Karpas-422 (cell line): ENCODE measurements at regions not wholly inside any gene's neighbourhood (a gene's known extent, or its start where the extent isn't known, plus 50 kb on each side); places are given as distances from the start of the nearest gene placed in this dataset.

ENCODE experiments used
- DNase-seq: peaks from one replicate; pipeline ENCODE4 v3.0.0-alpha.2; 2015
- H2AFZ ChIP-seq: fragments of 200-600 bp; sonication (generic); 2 replicates; pipeline ENCODE4 v1.6.1; 2014; ENCODE audit warnings: antibody characterized with exemption, low read length, mixed read lengths
- H3K27ac ChIP-seq: fragments of 200-600 bp; sonication (generic); 2 replicates; pipeline ENCODE4 v1.5.1; 2014; ENCODE audit warnings: mild to moderate bottlenecking, low read length, moderate library complexity
- H3K27me3 ChIP-seq: fragments of 200-600 bp; sonication (generic); 2 replicates; pipeline ENCODE4 v1.6.1; 2014; ENCODE audit warnings: low read length, mixed read lengths
- H3K36me3 ChIP-seq: fragments of 200-600 bp; sonication (generic); 2 replicates; pipeline ENCODE4 v1.6.1; 2014; ENCODE audit warnings: low read length, mixed read lengths; ENCODE audit not compliant: insufficient read depth
- H3K4me1 ChIP-seq: fragments of 200-600 bp; sonication (generic); 2 replicates; pipeline ENCODE4 v1.6.1; 2014; ENCODE audit warnings: mild to moderate bottlenecking, low read length, mixed read lengths
- H3K4me2 ChIP-seq: fragments of 200-600 bp; sonication (generic); 2 replicates; pipeline ENCODE4 v1.6.1; 2014; ENCODE audit warnings: low read length, low read depth, mild to moderate bottlenecking; ENCODE audit not compliant: poor library complexity, severe bottlenecking
- H3K4me3 ChIP-seq: fragments of 200-600 bp; sonication (generic); 2 replicates; pipeline ENCODE4 v1.5.1; 2014; ENCODE audit warnings: mild to moderate bottlenecking, antibody characterized with exemption, low read length, mixed read lengths
- H3K79me2 ChIP-seq: fragments of 200-600 bp; sonication (generic); 2 replicates; pipeline ENCODE4 v1.6.1; 2014; ENCODE audit warnings: mild to moderate bottlenecking, low read length, mixed read lengths
- H3K9ac ChIP-seq: fragments of 200-600 bp; sonication (generic); 2 replicates; pipeline ENCODE4 v1.6.0; 2014; ENCODE audit warnings: low read length
- H3K9me2 ChIP-seq: fragments of 200-600 bp; sonication (generic), shearing (Covaris generic); replicated peaks from 2 replicates; pipeline ENCODE4 v1.6.0; 2014; ENCODE audit warnings: mild to moderate bottlenecking, low read length, moderate library complexity; ENCODE audit not compliant: insufficient read depth
- H3K9me3 ChIP-seq: fragments of 300-700, 200-600 bp; sonication (generic); 2 replicates; pipeline ENCODE4 v1.6.1; 2014; ENCODE audit warnings: low read length, mixed read lengths
- H4K20me1 ChIP-seq: fragments of 200-600 bp; sonication (generic); 2 replicates; pipeline ENCODE4 v1.6.1; 2014; ENCODE audit warnings: mild to moderate bottlenecking, antibody characterized with exemption, low read length, low read depth; ENCODE audit not compliant: insufficient read depth

- no peak for DNase-seq
- no peaks in the 10 kb centered on the region for H3K79me2 ChIP-seq
- H3K27me3 ChIP-seq, result no peaks in the 10 kb centered on the region
- H2AFZ ChIP-seq, result no peak overlapping the region
- no peak overlapping the region for H3K4me2 ChIP-seq
- H4K20me1 ChIP-seq, result no peaks in the 10 kb centered on the region
- H3K4me1 ChIP-seq, result no peaks in the 10 kb centered on the region
- H3K9me3 ChIP-seq, result no peaks in the 10 kb centered on the region
- no peak overlapping the region for H3K9ac ChIP-seq
- H3K36me3 ChIP-seq, result no peaks in the 10 kb centered on the region
- H3K4me3 ChIP-seq, result no peak overlapping the region
- no peak overlapping the region for H3K27ac ChIP-seq
- H3K9me2 ChIP-seq, result no peaks in the 10 kb centered on the region
Measured at GRCh38 chr10:91006752-91007346, 86.0 kb upstream of the ANKRD1 start.

- H3K79me2 ChIP-seq, result no peaks in the 10 kb centered on the region
- DNase-seq, result no peak
- H3K4me2 ChIP-seq, result no peak overlapping the region
- H3K9me2 ChIP-seq, result no peaks in the 10 kb centered on the region
- no peaks in the 10 kb centered on the region for H3K4me1 ChIP-seq
- H3K27me3 ChIP-seq, result no peaks in the 10 kb centered on the region
- no peak overlapping the region for H3K27ac ChIP-seq
- no peak overlapping the region for H3K9ac ChIP-seq
- H3K36me3 ChIP-seq, result no peaks in the 10 kb centered on the region
- no peaks in the 10 kb centered on the region for H3K9me3 ChIP-seq
- H2AFZ ChIP-seq, result no peak overlapping the region
- no peaks in the 10 kb centered on the region for H4K20me1 ChIP-seq
- no peak overlapping the region for H3K4me3 ChIP-seq
Measured at GRCh38 chr10:91007655-91008054, 86.8 kb upstream of the ANKRD1 start.

DNA sequence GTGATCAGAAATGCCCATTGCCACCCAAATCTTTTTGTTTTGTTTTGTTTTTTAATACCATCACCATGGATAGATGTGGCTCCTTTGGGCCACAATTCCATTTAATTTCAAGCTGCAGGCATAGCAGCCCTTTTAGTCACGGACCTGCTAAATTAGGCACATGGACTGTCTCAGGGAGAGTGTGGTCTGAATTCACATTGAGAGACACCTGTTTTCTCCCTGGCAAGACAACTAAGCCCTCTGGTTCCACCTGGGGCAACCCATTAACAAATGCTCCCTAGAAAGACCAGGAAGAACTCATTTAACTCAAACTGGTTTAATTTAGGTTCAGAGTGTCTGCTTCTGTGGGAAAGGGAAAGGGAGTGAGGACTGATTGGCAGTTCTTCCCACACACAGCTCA lies 88.2 kb upstream of the ANKRD1 start:
- no peaks in the 10 kb centered on the region for H3K27me3 ChIP-seq
- no peaks in the 10 kb centered on the region for H3K9me3 ChIP-seq
- no peaks in the 10 kb centered on the region for H4K20me1 ChIP-seq
- H3K27ac ChIP-seq, result no peak overlapping the region
- H3K4me2 ChIP-seq, result no peak overlapping the region
- no peak overlapping the region for H3K4me3 ChIP-seq
- no peaks in the 10 kb centered on the region for H3K36me3 ChIP-seq
- no peak for DNase-seq
- no peaks in the 10 kb centered on the region for H3K4me1 ChIP-seq
- H3K79me2 ChIP-seq, result no peaks in the 10 kb centered on the region
- H3K9me2 ChIP-seq, result no peaks in the 10 kb centered on the region
- H2AFZ ChIP-seq, result no peak overlapping the region
- no peak overlapping the region for H3K9ac ChIP-seq

DNA sequence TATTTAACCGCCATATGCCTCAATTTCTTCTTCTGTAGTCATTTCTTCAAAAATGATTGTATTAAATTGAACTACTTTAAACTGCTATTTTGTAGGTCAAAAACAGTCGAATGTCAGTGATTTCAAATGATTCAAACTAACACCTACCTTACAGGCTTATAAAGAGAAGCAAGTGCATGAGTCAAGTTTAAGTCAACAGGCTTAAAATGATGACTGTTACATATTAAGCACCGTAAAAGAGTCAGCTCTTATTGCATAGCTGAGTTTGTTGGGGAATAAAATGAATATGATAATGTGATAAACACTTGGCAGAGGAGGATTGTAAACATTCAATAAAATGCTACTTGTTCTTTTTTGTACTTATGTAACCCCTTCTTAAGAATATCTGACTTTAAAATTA lies 90.1 kb upstream of the ANKRD1 start:
- no peak overlapping the region for H3K4me2 ChIP-seq
- H3K9me2 ChIP-seq, result no peaks in the 10 kb centered on the region
- no peak overlapping the region for H2AFZ ChIP-seq
- H3K4me3 ChIP-seq, result no peak overlapping the region
- no peak overlapping the region for H3K9ac ChIP-seq
- H3K36me3 ChIP-seq, result no peaks in the 10 kb centered on the region
- no peak overlapping the region for H3K27ac ChIP-seq
- no peaks in the 10 kb centered on the region for H3K79me2 ChIP-seq
- no peaks in the 10 kb centered on the region for H3K9me3 ChIP-seq
- H3K4me1 ChIP-seq, result no peaks in the 10 kb centered on the region
- no peaks in the 10 kb centered on the region for H3K27me3 ChIP-seq
- no peak for DNase-seq
- no peaks in the 10 kb centered on the region for H4K20me1 ChIP-seq

- no peaks in the 10 kb centered on the region for H3K27me3 ChIP-seq
- no peak overlapping the region for H2AFZ ChIP-seq
- no peaks in the 10 kb centered on the region for H3K9me3 ChIP-seq
- no peaks in the 10 kb centered on the region for H3K4me1 ChIP-seq
- H3K79me2 ChIP-seq, result no peaks in the 10 kb centered on the region
- no peak for DNase-seq
- H3K36me3 ChIP-seq, result no peaks in the 10 kb centered on the region
- no peak overlapping the region for H3K4me3 ChIP-seq
- H3K9ac ChIP-seq, result no peak overlapping the region
- H4K20me1 ChIP-seq, result no peaks in the 10 kb centered on the region
- H3K4me2 ChIP-seq, result no peak overlapping the region
- H3K27ac ChIP-seq, result no peak overlapping the region
- H3K9me2 ChIP-seq, result no peaks in the 10 kb centered on the region
Measured at GRCh38 chr10:91012502-91012901, 91.6 kb upstream of the ANKRD1 start.

- Histone ChIP-seq H3K4me1 (no peaks in the 10 kb centered on the region), H3K4me3 (no peak overlapping the region), H3K4me2 (no peak overlapping the region), H2AFZ (no peak overlapping the region), H3K36me3 (no peaks in the 10 kb centered on the region), H3K9me2 (no peaks in the 10 kb centered on the region), H4K20me1 (no peaks in the 10 kb centered on the region), H3K27me3 (no peaks in the 10 kb centered on the region), H3K9me3 (no peaks in the 10 kb centered on the region), H3K9ac (no peak overlapping the region), H3K27ac (no peak overlapping the region), H3K79me2 (no peaks in the 10 kb centered on the region)
- DNase-seq, result no peak
Measured at GRCh38 chr10:91013985-91014384, 93.1 kb upstream of the ANKRD1 start.

DNA sequence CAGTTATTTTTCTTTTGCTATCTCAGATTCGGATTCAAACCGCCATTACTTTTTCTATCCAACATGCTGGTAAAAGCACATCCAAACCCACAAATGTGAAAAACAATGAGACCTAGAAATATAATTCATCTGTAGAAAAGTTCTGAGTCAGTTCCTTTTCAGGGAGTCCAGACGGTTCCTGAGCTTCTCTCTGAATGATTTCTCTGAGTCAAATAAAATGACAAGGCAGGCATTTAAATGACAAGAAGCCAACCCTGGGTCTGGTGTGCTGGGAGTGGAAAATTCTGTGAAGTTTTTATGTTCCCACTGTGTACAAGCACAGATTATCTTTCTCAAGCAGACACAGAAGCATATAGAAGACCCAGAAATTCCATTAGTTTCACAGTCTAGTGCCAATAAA lies 96.3 kb upstream of the ANKRD1 start:
- no peaks in the 10 kb centered on the region for H3K9me3 ChIP-seq
- no peaks in the 10 kb centered on the region for H3K27me3 ChIP-seq
- no peak overlapping the region for H3K9ac ChIP-seq
- no peak for DNase-seq
- no peaks in the 10 kb centered on the region for H3K4me1 ChIP-seq
- H3K36me3 ChIP-seq, result no peaks in the 10 kb centered on the region
- H4K20me1 ChIP-seq, result no peaks in the 10 kb centered on the region
- H2AFZ ChIP-seq, result no peak overlapping the region
- H3K79me2 ChIP-seq, result no peaks in the 10 kb centered on the region
- no peaks in the 10 kb centered on the region for H3K9me2 ChIP-seq
- no peak overlapping the region for H3K4me3 ChIP-seq
- no peak overlapping the region for H3K27ac ChIP-seq
- no peak overlapping the region for H3K4me2 ChIP-seq

- no peak for DNase-seq
- no peaks in the 10 kb centered on the region for H3K4me1 ChIP-seq
- no peaks in the 10 kb centered on the region for H3K36me3 ChIP-seq
- no peaks in the 10 kb centered on the region for H3K27me3 ChIP-seq
- no peak overlapping the region for H3K9ac ChIP-seq
- no peaks in the 10 kb centered on the region for H4K20me1 ChIP-seq
- H3K27ac ChIP-seq, result no peak overlapping the region
- no peaks in the 10 kb centered on the region for H3K9me3 ChIP-seq
- H3K79me2 ChIP-seq, result no peaks in the 10 kb centered on the region
- no peak overlapping the region for H3K4me3 ChIP-seq
- no peaks in the 10 kb centered on the region for H3K9me2 ChIP-seq
- no peak overlapping the region for H2AFZ ChIP-seq
- no peak overlapping the region for H3K4me2 ChIP-seq
Measured at GRCh38 chr10:91021901-91022300, 101.0 kb upstream of the ANKRD1 start.

DNA sequence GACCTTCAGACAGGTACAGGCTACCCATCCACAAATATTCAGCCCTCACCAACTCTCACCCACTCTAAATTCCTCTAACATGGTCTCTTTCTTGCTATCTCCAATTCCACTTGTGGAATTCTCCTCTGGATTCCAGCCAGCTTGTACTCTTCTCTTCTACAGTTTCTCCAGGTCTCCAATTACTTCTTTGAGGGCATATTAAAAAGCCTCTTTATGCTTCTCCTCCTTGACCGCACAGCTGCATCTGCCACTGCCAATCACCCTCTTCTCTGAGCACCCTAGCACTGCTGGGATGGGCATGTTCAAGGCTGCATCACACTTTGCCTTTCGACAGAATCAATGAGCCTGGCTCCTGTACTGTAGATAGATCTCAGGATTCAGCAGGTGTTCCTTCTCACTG lies 101.5 kb upstream of the ANKRD1 start:
- no peaks in the 10 kb centered on the region for H3K79me2 ChIP-seq
- no peak overlapping the region for H3K4me3 ChIP-seq
- H3K9me3 ChIP-seq, result no peaks in the 10 kb centered on the region
- H3K9ac ChIP-seq, result no peak overlapping the region
- H3K4me1 ChIP-seq, result no peaks in the 10 kb centered on the region
- no peaks in the 10 kb centered on the region for H3K9me2 ChIP-seq
- H3K27me3 ChIP-seq, result no peaks in the 10 kb centered on the region
- H4K20me1 ChIP-seq, result no peaks in the 10 kb centered on the region
- H3K4me2 ChIP-seq, result no peak overlapping the region
- H3K36me3 ChIP-seq, result no peaks in the 10 kb centered on the region
- no peak overlapping the region for H2AFZ ChIP-seq
- no peak overlapping the region for H3K27ac ChIP-seq
- no peak for DNase-seq
